GM13977 (cell line): ENCODE measurements at regions not wholly inside any gene's neighbourhood (a gene's known extent, or its start where the extent isn't known, plus 50 kb on each side); places are given as distances from the start of the nearest gene placed in this dataset.

ENCODE experiments used
- DNase-seq: peaks from one replicate; pipeline ENCODE4 v3.0.0; 2012; ENCODE audit warnings: low spot score
- in situ Hi-C: fragments of 300-500 bp; cut with MboI; formaldehyde crosslinking; loops from one replicate; pipeline ENCODE4 v1.12.0; 2022; ENCODE audit warnings: low sequenced_read_pairs, low pct_unique_long_range_greater_than_20kb, mixed read lengths, inconsistent platforms; ENCODE audit not compliant: unreplicated experiment
- TF ChIP-seq, protein P1 (sequence below): IDR thresholded peaks from 2 replicates; pipeline ENCODE4 v1.5.1; 2012; ENCODE audit warnings: mild to moderate bottlenecking, control low read depth; ENCODE audit not compliant: insufficient read depth; ENCODE audit errors: extremely low read depth, missing control alignments

DNA sequence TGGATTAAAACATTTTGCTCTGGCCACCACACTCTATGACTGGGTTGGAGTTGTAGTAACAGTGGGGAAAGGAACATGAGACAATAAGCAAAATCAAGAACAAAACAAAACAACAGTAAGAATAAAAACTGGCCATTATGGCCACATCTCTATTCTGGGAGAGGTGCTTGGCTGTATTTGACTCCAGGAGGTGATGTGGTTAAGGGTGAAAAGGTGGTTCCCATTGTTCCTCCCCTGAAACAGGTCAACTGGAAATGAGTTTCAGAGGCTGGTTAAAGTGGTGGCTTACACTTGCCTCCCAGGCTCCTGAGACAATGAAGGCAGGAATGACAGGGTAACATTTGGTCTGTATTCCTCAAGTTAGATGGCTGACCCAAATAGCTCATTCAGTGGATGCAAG lies 67.3 kb upstream of the FANCL start:
- in situ Hi-C loops, result no loop called here
- DNase-seq, result no peak
- TF ChIP-seq, protein P1, sequence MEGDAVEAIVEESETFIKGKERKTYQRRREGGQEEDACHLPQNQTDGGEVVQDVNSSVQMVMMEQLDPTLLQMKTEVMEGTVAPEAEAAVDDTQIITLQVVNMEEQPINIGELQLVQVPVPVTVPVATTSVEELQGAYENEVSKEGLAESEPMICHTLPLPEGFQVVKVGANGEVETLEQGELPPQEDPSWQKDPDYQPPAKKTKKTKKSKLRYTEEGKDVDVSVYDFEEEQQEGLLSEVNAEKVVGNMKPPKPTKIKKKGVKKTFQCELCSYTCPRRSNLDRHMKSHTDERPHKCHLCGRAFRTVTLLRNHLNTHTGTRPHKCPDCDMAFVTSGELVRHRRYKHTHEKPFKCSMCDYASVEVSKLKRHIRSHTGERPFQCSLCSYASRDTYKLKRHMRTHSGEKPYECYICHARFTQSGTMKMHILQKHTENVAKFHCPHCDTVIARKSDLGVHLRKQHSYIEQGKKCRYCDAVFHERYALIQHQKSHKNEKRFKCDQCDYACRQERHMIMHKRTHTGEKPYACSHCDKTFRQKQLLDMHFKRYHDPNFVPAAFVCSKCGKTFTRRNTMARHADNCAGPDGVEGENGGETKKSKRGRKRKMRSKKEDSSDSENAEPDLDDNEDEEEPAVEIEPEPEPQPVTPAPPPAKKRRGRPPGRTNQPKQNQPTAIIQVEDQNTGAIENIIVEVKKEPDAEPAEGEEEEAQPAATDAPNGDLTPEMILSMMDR, result no peak

DNA sequence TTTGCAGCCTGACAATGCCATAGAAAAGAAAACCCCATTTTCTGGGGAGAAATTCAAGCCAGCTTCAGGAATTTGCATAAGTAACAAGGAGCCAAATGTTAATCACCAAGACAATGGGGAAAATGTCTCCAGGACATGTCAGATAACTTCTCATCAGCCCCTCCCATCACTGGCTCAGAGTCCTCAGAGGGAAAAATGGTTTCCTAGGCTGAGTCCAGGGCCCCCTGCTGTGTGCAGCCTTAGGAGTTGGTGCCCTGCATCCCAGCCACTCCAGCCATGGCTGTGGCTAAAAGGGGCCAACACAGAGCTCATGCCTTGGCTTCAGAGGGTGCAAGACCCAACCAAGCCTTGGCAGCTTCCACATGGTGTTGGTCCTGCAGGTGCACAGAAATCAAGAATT lies 63.7 kb upstream of the FANCL start:
- DNase-seq, result no peak
- TF ChIP-seq, protein P1, result no peak
- in situ Hi-C loops, result no loop called here

DNA sequence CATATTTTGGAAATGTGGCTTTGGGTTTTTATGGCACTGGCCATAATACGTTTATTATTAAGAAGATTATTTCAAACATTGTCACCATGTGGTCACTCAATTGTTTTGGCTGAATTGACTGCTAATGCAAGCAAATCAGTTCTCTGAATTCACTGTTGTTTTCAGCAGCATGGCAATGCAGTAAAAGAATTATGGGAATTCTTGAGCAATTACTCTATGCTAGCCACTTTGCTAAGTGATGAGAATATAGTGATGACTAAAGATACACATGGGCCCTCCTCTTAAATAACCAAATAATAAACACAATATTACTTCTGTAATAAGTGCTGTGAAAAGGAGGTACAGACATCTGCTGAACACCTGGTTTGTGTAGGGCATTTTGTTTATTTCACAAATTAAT lies 58.0 kb upstream of the FANCL start:
- DNase-seq, result no peak
- in situ Hi-C loops, result no loop called here
- TF ChIP-seq, protein P1, result no peak

DNA sequence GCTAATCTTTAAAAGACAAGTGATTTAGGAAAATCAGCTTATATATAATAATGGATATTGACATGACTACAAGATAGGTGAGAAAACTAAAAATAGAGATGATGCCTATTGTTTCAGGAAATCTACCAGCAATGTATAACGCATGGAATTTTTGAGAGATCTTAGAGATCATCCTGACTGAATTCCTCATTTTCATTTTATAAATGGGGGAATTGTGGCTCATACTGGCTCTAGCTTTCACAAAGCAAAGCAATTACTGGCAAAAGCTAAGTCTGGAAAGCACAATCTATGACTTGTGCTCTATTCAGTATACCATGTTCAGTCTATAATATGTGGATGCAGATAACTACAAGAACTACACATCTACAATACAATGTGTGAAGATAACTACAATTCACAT lies 51.9 kb upstream of the FANCL start:
- in situ Hi-C loops, result no loop called here
- no peak for DNase-seq

DNA sequence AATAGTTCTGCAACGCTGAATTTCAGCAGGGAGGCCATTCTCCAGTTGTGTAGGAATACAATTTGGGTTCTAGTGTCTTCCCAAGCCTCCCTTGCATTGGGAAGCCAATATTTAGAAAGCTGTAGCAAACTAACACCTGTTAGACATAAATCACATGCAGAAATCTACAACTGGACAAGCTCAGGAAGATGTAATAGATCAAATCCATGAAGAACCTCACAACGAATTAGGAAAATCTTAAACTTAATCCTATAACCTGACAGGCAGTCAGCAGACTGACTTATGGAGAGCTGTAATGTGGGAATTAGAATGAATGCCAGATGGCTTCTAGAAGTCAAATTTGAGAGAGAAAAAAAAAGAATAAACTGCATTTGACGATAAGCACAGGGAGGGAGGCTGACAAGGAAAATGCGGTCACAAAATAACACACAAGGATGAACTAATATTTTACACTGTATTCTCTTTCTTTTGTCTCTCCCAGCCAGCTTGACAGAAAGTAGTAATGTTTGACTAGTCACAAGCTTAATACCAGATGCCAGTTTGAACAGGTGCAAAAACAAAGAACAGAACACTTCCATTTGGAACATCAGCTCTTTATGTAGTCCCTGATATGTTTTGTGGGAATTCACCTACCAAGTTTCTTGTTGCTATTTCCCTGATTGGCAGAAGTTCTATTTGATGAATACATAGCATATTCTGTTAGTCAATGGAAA lies 50.8 kb upstream of the FANCL start:
- TF ChIP-seq, protein P1, result no peak
- DNase-seq, result no peak
- in situ Hi-C loops, result no loop called here

More for the DNA sequence above, 51.9 kb upstream of the FANCL start:
- TF ChIP-seq, protein P1, result no peak
